Neuronal stem cell (in vitro differentiated cells): ENCODE measurements at regions not wholly inside any gene's neighbourhood (a gene's known extent, or its start where the extent isn't known, plus 50 kb on each side); places are given as distances from the start of the nearest gene placed in this dataset.

Experiments
- DNase-seq: peaks from one replicate; pipeline ENCODE4 v3.0.0-alpha.2; 2013; ENCODE audit warnings: low spot score
- H2AFZ ChIP-seq: one replicate; pipeline ENCODE4 v1.6.1; 2013; ENCODE audit warnings: mild to moderate bottlenecking, low read length, inconsistent platforms
- H2AK5ac ChIP-seq: 2 replicates; pipeline ENCODE4 v1.6.1; 2013; ENCODE audit warnings: low read depth, mild to moderate bottlenecking, inconsistent platforms, low read length, moderate library complexity, mixed read lengths
- H2BK120ac ChIP-seq: 2 replicates; pipeline ENCODE4 v1.6.1; 2013; ENCODE audit warnings: low read depth, mild to moderate bottlenecking, inconsistent platforms, low read length, moderate library complexity, mixed read lengths
- H2BK12ac ChIP-seq: one replicate; pipeline ENCODE4 v1.6.1; 2013; ENCODE audit warnings: low read length, inconsistent platforms
- H2BK15ac ChIP-seq: 2 replicates; pipeline ENCODE4 v1.6.1; 2013; ENCODE audit warnings: mild to moderate bottlenecking, low read length, inconsistent platforms, mixed read lengths
- H2BK5ac ChIP-seq: one replicate; pipeline ENCODE4 v1.6.1; 2013; ENCODE audit warnings: inconsistent platforms, mild to moderate bottlenecking, low read length, moderate library complexity
- H3K14ac ChIP-seq: one replicate; pipeline ENCODE4 v1.6.1; 2013; ENCODE audit warnings: low read length, inconsistent platforms
- H3K18ac ChIP-seq: 2 replicates; pipeline ENCODE4 v1.6.1; 2013; ENCODE audit warnings: low read length, inconsistent platforms
- H3K23ac ChIP-seq: 2 replicates; pipeline ENCODE4 v1.6.1; 2013; ENCODE audit warnings: low read depth, mild to moderate bottlenecking, mixed read lengths, low read length, inconsistent platforms; ENCODE audit not compliant: poor library complexity
- H3K27ac ChIP-seq: replicated peaks from 3 replicates; pipeline ENCODE4 v1.5.1; 2013; ENCODE audit warnings: low read length, inconsistent platforms
- H3K27me3 ChIP-seq, 3 experiments: 2 replicates each; pipeline ENCODE4 v1.6.1; 2013; ENCODE audit warnings: low read length in 3 of 3, mild to moderate bottlenecking in 2 of 3, inconsistent platforms in 1 of 3, low read depth in 1 of 3, mixed read lengths in 1 of 3, moderate library complexity in 1 of 3; ENCODE audit not compliant: control insufficient read depth in 3 of 3, insufficient read depth in 3 of 3
- H3K36me3 ChIP-seq, 2 donors: replicated peaks in 1 of 2; 2 replicates each; pipeline ENCODE4 v1.6.1; 2013; ENCODE audit warnings: low read length in 2 of 2; ENCODE audit not compliant: control insufficient read depth in 2 of 2, insufficient read depth in 2 of 2
- H3K4ac ChIP-seq: 2 replicates; pipeline ENCODE4 v1.6.1; 2013; ENCODE audit warnings: inconsistent platforms, mild to moderate bottlenecking, low read length, moderate library complexity
- H3K4me1 ChIP-seq, 2 donors: 1 replicate in 1 of 2; 2 replicates in 1 of 2; pipeline ENCODE4 v1.6.1; 2013; ENCODE audit warnings: low read length in 2 of 2, low read depth in 1 of 2; ENCODE audit not compliant: control insufficient read depth in 2 of 2, insufficient read depth in 1 of 2
- H3K4me2 ChIP-seq: one replicate; pipeline ENCODE4 v1.6.1; 2013; ENCODE audit warnings: mild to moderate bottlenecking, low read length, inconsistent platforms; ENCODE audit not compliant: insufficient read depth, poor library complexity, severe bottlenecking
- H3K4me3 ChIP-seq, 2 donors: 2 replicates each; pipeline ENCODE4 v1.5.1; 2013; ENCODE audit warnings: low read length in 2 of 2, mild to moderate bottlenecking in 2 of 2, inconsistent platforms in 1 of 2, moderate library complexity in 1 of 2
- H3K79me1 ChIP-seq: one replicate; pipeline ENCODE4 v1.6.1; 2013; ENCODE audit warnings: low read depth, mild to moderate bottlenecking, inconsistent platforms, low read length, moderate library complexity
- H3K9ac ChIP-seq: one replicate; pipeline ENCODE4 v1.6.1; 2013; ENCODE audit warnings: mild to moderate bottlenecking, low read depth, low read length, inconsistent platforms; ENCODE audit not compliant: poor library complexity
- H3K9me3 ChIP-seq, 2 donors: replicated peaks in 1 of 2; 2 replicates each; pipeline versions ENCODE3 to v1.6.1; 2013; ENCODE audit warnings: low read length in 2 of 2, mild to moderate bottlenecking in 2 of 2, inconsistent platforms in 1 of 2, low read depth in 1 of 2, mixed read lengths in 1 of 2, moderate library complexity in 1 of 2; ENCODE audit not compliant: control insufficient read depth in 2 of 2, insufficient read depth in 1 of 2
- H4K8ac ChIP-seq: one replicate; pipeline ENCODE4 v1.6.1; 2013; ENCODE audit warnings: low read depth, mild to moderate bottlenecking, inconsistent platforms, low read length, moderate library complexity
- H4K91ac ChIP-seq: one replicate; pipeline ENCODE4 v1.6.1; 2013; ENCODE audit warnings: low read length, low read depth, mild to moderate bottlenecking, inconsistent platforms; ENCODE audit not compliant: poor library complexity
- WGBS, 2 donors: extraction: QIAGEN DNeasy Blood & Tissue Kit; methylation state at CpG; one replicate each; pipeline ENCODE4 v1.1.7; 2013; ENCODE audit warnings: missing lambda C conversion rate in 2 of 2, mixed read lengths in 1 of 2; ENCODE audit not compliant: insufficient read length in 2 of 2, insufficient replicate concordance in 1 of 2; ENCODE audit errors: extremely low coverage in 2 of 2; 5-methylcytosine and 5-hydroxymethylcytosine counted together

- H3K9ac ChIP-seq: no peak overlapping the region
- no peak overlapping the region for H3K4ac ChIP-seq
- no peak overlapping the region for H4K91ac ChIP-seq
- no peaks in the 10 kb centered on the region for H3K27me3 ChIP-seq
- no peak overlapping the region for H3K27ac ChIP-seq
- H3K4me1 ChIP-seq: no peaks in the 10 kb centered on the region
- DNase-seq: no peak
- no CpG with 5 or more reads among the region's 3 CpGs for WGBS, 2 donors
- no peak overlapping the region for H3K23ac ChIP-seq
- H2BK12ac ChIP-seq: no peak overlapping the region
- no peak overlapping the region for H2AFZ ChIP-seq
- H2BK5ac ChIP-seq: no peak overlapping the region
- no peak overlapping the region for H4K8ac ChIP-seq
- H2AK5ac ChIP-seq: no peak overlapping the region
- no peak overlapping the region for H2BK15ac ChIP-seq
- H3K4me3 ChIP-seq: no peak overlapping the region
- H3K36me3 ChIP-seq: no peaks in the 10 kb centered on the region
- no peak overlapping the region for H3K18ac ChIP-seq
- H3K9me3 ChIP-seq: no peaks in the 10 kb centered on the region
- no peak overlapping the region for H3K4me2 ChIP-seq
- H3K79me1 ChIP-seq: no peaks in the 10 kb centered on the region
- H2BK120ac ChIP-seq: no peak overlapping the region
- H3K14ac ChIP-seq: no peak overlapping the region
Measured at GRCh38 chr2:36222485-36222884, 133.1 kb upstream of the CRIM1 start.

- no peaks in the 10 kb centered on the region for H3K27me3 ChIP-seq
- H2BK12ac ChIP-seq: no peak overlapping the region
- no peak overlapping the region for H3K23ac ChIP-seq
- whole genome bisulfite sequencing, 2 donors: no CpG with 5 or more reads among the region's 2 CpGs
- no peak overlapping the region for H3K18ac ChIP-seq
- H3K36me3 ChIP-seq: no peaks in the 10 kb centered on the region
- H3K9me3 ChIP-seq: no peaks in the 10 kb centered on the region
- H3K27ac ChIP-seq: no peak overlapping the region
- no peak overlapping the region for H3K9ac ChIP-seq
- H3K4me2 ChIP-seq: no peak overlapping the region
- H3K79me1 ChIP-seq: no peaks in the 10 kb centered on the region
- H4K8ac ChIP-seq: no peak overlapping the region
- no peak overlapping the region for H2AK5ac ChIP-seq
- no peak overlapping the region for H2AFZ ChIP-seq
- no peak overlapping the region for H3K4me3 ChIP-seq
- no peak overlapping the region for H2BK5ac ChIP-seq
- H2BK120ac ChIP-seq: no peak overlapping the region
- H2BK15ac ChIP-seq: no peak overlapping the region
- H3K4ac ChIP-seq: no peak overlapping the region
- no peaks in the 10 kb centered on the region for H3K4me1 ChIP-seq
- H4K91ac ChIP-seq: no peak overlapping the region
- no peak overlapping the region for H3K14ac ChIP-seq
- DNase-seq: no peak
Measured at GRCh38 chr2:36214691-36215090, 140.9 kb upstream of the CRIM1 start.

GRCh38 chr2:36203366-36203765 lies 152.2 kb upstream of the CRIM1 start:
- no peak overlapping the region for H2BK12ac ChIP-seq
- H3K36me3 ChIP-seq: no peaks in the 10 kb centered on the region
- H3K27ac ChIP-seq: no peak overlapping the region
- no peak overlapping the region for H4K8ac ChIP-seq
- H3K4me1 ChIP-seq: no peaks in the 10 kb centered on the region
- no peak overlapping the region for H3K4ac ChIP-seq
- no peak overlapping the region for H2BK15ac ChIP-seq
- no peak overlapping the region for H3K4me3 ChIP-seq
- no peak for DNase-seq
- H2BK5ac ChIP-seq: no peak overlapping the region
- H3K23ac ChIP-seq: no peak overlapping the region
- no peak overlapping the region for H3K9ac ChIP-seq
- no peak overlapping the region for H2BK120ac ChIP-seq
- H3K18ac ChIP-seq: no peak overlapping the region
- H3K79me1 ChIP-seq: no peaks in the 10 kb centered on the region
- H4K91ac ChIP-seq: no peak overlapping the region
- H3K14ac ChIP-seq: no peak overlapping the region
- H3K9me3 ChIP-seq: peaks cover 0 to 4% of the 10 kb centered on the region in 2 donors
- no peaks in the 10 kb centered on the region for H3K27me3 ChIP-seq
- no CpG with 5 or more reads among the region's 5 CpGs for WGBS, 2 donors
- H2AK5ac ChIP-seq: no peak overlapping the region
- no peak overlapping the region for H3K4me2 ChIP-seq
- H2AFZ ChIP-seq: no peak overlapping the region

GRCh38 chr2:36197181-36197971 lies 158.2 kb upstream of the CRIM1 start:
- no peaks in the 10 kb centered on the region for H3K4me1 ChIP-seq
- no peak overlapping the region for H3K27ac ChIP-seq
- no peak overlapping the region for H3K4me2 ChIP-seq
- H3K27me3 ChIP-seq: no peaks in the 10 kb centered on the region
- no peak overlapping the region for H3K14ac ChIP-seq
- no peak overlapping the region for H3K23ac ChIP-seq
- H4K8ac ChIP-seq: no peak overlapping the region
- no peak overlapping the region for H2BK12ac ChIP-seq
- no peak for DNase-seq
- no peak overlapping the region for H4K91ac ChIP-seq
- no peaks in the 10 kb centered on the region for H3K79me1 ChIP-seq
- H3K9ac ChIP-seq: no peak overlapping the region
- no peak overlapping the region for H2AK5ac ChIP-seq
- H3K4ac ChIP-seq: no peak overlapping the region
- H2BK15ac ChIP-seq: no peak overlapping the region
- peaks cover 0 to 4% of the 10 kb centered on the region in 2 donors for H3K9me3 ChIP-seq
- H2BK5ac ChIP-seq: no peak overlapping the region
- no peak overlapping the region for H2AFZ ChIP-seq
- H3K18ac ChIP-seq: no peak overlapping the region
- no peak overlapping the region for H3K4me3 ChIP-seq
- no peaks in the 10 kb centered on the region for H3K36me3 ChIP-seq
- WGBS, 2 donors: no CpG with 5 or more reads among the region's 5 CpGs
- H2BK120ac ChIP-seq: no peak overlapping the region
